K562 (cell line): ENCODE measurements at regions not wholly inside any gene's neighbourhood (a gene's known extent, or its start where the extent isn't known, plus 50 kb on each side); places are given as distances from the start of the nearest gene placed in this dataset.

ENCODE experiments used
- ATAC-seq: fragments of 200-7000 bp; cut with Tn5 transposase; 3 replicates; pipeline ENCODE4 v1.9.1; 2020; ENCODE audit warnings: moderate library complexity
- BruUV-seq: library from RNA; stranded (reverse); fragments of 400-500 nt; replicated peaks from 2 replicates; lab custom pipeline; 2021; lab: Mats Ljungman, UMichigan
- CTCF ChIA-PET: fragments of 300-600 bp; formaldehyde crosslinking; extraction: SDS; loops from one replicate; lab custom pipeline; 2021; ENCODE audit warnings: low intra/inter-chr PET ratio; lab: Yijun Ruan, JAX
- POLR2A ChIA-PET: fragments of 300-600, 350-650 bp; sonication (Branson Sonifier 250); formaldehyde crosslinking; extraction: SDS; loops from one replicate; lab custom pipeline; 2021; ENCODE audit warnings: antibody characterized with exemption, inconsistent platforms; lab: Yijun Ruan, JAX
- DNase-seq, 4 experiments: peaks; one replicate each; pipeline versions ENCODE4 v3.0.0 to v3.0.0-alpha.2; 2011 to 2018; ENCODE audit warnings: low spot score in 3 of 4, mixed read lengths in 3 of 4; ENCODE audit errors: extremely low read depth in 1 of 4
- FAIRE-seq: peaks from 2 replicates; lab custom pipeline; 2011; peaks lifted over from hg19 to GRCh38; lab: Jason Lieb, UNC
- H2AFZ ChIP-seq: 2 replicates; pipeline ENCODE4 v1.6.0; 2011; ENCODE audit warnings: low read depth, low read length, control low read depth, inconsistent platforms
- H3K27ac ChIP-seq: fragments of 200-600 bp; 3 replicates; pipeline ENCODE4 v1.8.0; 2011; ENCODE audit warnings: low read depth, mild to moderate bottlenecking, control low read depth, inconsistent platforms, low read length, moderate library complexity, mixed read lengths; ENCODE audit errors: extremely low read depth
- H3K27me3 ChIP-seq, 2 experiments: fragments of 300-600 bp in 1 of 2; 2 replicates in 1 of 2; 3 replicates in 1 of 2; pipeline versions ENCODE4 v1.6.0 to v1.8.0; 2011; ENCODE audit warnings: inconsistent platforms in 2 of 2, low read length in 2 of 2, mild to moderate bottlenecking in 1 of 2, mixed read lengths in 1 of 2, moderate library complexity in 1 of 2; ENCODE audit not compliant: control insufficient read depth in 2 of 2, insufficient read depth in 2 of 2
- H3K36me3 ChIP-seq: fragments of 300-600 bp; 3 replicates; pipeline ENCODE4 v1.8.0; 2011; ENCODE audit warnings: mild to moderate bottlenecking, low read length, inconsistent platforms; ENCODE audit not compliant: control insufficient read depth, insufficient read depth
- H3K4me1 ChIP-seq, 2 experiments: fragments of 200-600 bp in 1 of 2; replicated peaks in 1 of 2; 2 replicates in 1 of 2; 3 replicates in 1 of 2; pipeline versions ENCODE4 v1.5.1 to v1.8.0; 2011; ENCODE audit warnings: inconsistent platforms in 2 of 2, low read length in 2 of 2, mild to moderate bottlenecking in 1 of 2, mixed read lengths in 1 of 2, moderate library complexity in 1 of 2; ENCODE audit not compliant: control insufficient read depth in 2 of 2, insufficient read depth in 2 of 2
- H3K4me2 ChIP-seq: 2 replicates; pipeline ENCODE4 v1.6.1; 2011; ENCODE audit warnings: low read length, control low read depth, inconsistent platforms, mixed read lengths; ENCODE audit not compliant: insufficient read depth
- H3K4me3 ChIP-seq: fragments of 200-600 bp; sonication (generic), shearing (Covaris generic); 2 replicates; pipeline ENCODE4 v1.5.1; 2016; ENCODE audit warnings: control low read depth, inconsistent platforms
- H3K79me2 ChIP-seq: fragments of 200-600 bp; 3 replicates; pipeline ENCODE4 v1.8.0; 2011; ENCODE audit warnings: low read length, inconsistent platforms; ENCODE audit not compliant: control insufficient read depth, insufficient read depth
- H3K9ac ChIP-seq, 2 experiments: 2 replicates each; pipeline versions ENCODE4 v1.6.0 to v1.6.1; 2011; ENCODE audit warnings: low read depth in 2 of 2, low read length in 2 of 2, control low read depth in 1 of 2, inconsistent platforms in 1 of 2, mild to moderate bottlenecking in 1 of 2, mixed read lengths in 1 of 2; ENCODE audit not compliant: insufficient read depth in 1 of 2
- H3K9me1 ChIP-seq: one replicate; pipeline ENCODE4 v1.6.0; 2011; ENCODE audit warnings: inconsistent platforms, mild to moderate bottlenecking, low read length, moderate library complexity; ENCODE audit not compliant: control insufficient read depth, insufficient read depth
- H3K9me3 ChIP-seq: replicated peaks from 2 replicates; pipeline ENCODE4 v1.5.1; 2011; ENCODE audit warnings: low read depth, low read length, inconsistent platforms; ENCODE audit not compliant: control insufficient read depth, insufficient read depth
- H4K20me1 ChIP-seq: replicated peaks from 2 replicates; pipeline ENCODE4 v1.6.1; 2011; ENCODE audit warnings: low read length, inconsistent platforms, mixed read lengths; ENCODE audit not compliant: control insufficient read depth, insufficient read depth
- BCOR ChIP-seq: fragments of 450-650 bp; IDR thresholded peaks from 2 replicates; pipeline ENCODE4 v1.6.1; 2016
- DMBX1 ChIP-seq: fragments of 250-450 bp; sonication (Bioruptor Pico); IDR thresholded peaks from 2 replicates; pipeline ENCODE4 v1.8.0; 2022; ENCODE audit warnings: inconsistent platforms, mild to moderate bottlenecking, moderate library complexity, borderline replicate concordance
- HMG20B ChIP-seq: fragments of 250-450 bp; sonication (Bioruptor Pico); IDR thresholded peaks from 2 replicates; pipeline ENCODE4 v1.5.0; 2021; ENCODE audit warnings: mild to moderate bottlenecking
- HNRNPUL1 ChIP-seq: fragments of 200-400 bp; formaldehyde crosslinking; IDR thresholded peaks from 2 replicates; pipeline ENCODE4 v1.6.1; 2017; ENCODE audit warnings: low read length
- KAT2B ChIP-seq: IDR thresholded peaks from one replicate; pipeline ENCODE4 v1.6.1; 2012; ENCODE audit warnings: low read depth, mild to moderate bottlenecking, control low read depth, inconsistent platforms, low read length, moderate library complexity
- KLF16 ChIP-seq: IDR thresholded peaks from 2 replicates; pipeline ENCODE4 v1.6.1; 2016; ENCODE audit warnings: antibody characterized with exemption
- LARP7 ChIP-seq: fragments of 450-650 bp; IDR thresholded peaks from 2 replicates; pipeline ENCODE4 v1.6.1; 2016
- NCOA2 ChIP-seq, 2 experiments: fragments of 450-650 bp; IDR thresholded peaks; 2 replicates each; pipeline ENCODE4 v1.6.1; 2018; ENCODE audit warnings: mild to moderate bottlenecking in 2 of 2, moderate library complexity in 1 of 2; ENCODE audit not compliant: partially characterized antibody in 2 of 2
- NR4A1 ChIP-seq, 2 experiments: fragments of 250-450 bp in 1 of 2; fragments of 450-650 bp in 1 of 2; sonication (Bioruptor Pico) in 1 of 2; IDR thresholded peaks; 2 replicates each; pipeline versions ENCODE4 v1.4.0 to v1.6.1; 2016 to 2020; ENCODE audit warnings: mild to moderate bottlenecking in 2 of 2, missing compliant biosample characterization in 1 of 2, missing genetic modification characterization in 1 of 2, moderate library complexity in 1 of 2
- PHF20 ChIP-seq: fragments of 450-650 bp; IDR thresholded peaks from 2 replicates; pipeline ENCODE4 v1.6.1; 2018; ENCODE audit not compliant: partially characterized antibody
- XRCC5 ChIP-seq: fragments of 200-400 bp; formaldehyde crosslinking; IDR thresholded peaks from 2 replicates; pipeline ENCODE4 v1.6.1; 2017; ENCODE audit warnings: low read depth, mild to moderate bottlenecking, low read length
- YBX1 ChIP-seq: fragments of 450-650 bp; IDR thresholded peaks from 2 replicates; pipeline ENCODE4 v1.7.1; 2016; ENCODE audit warnings: mild to moderate bottlenecking
- ZFP30 ChIP-seq: fragments of 250-450 bp; sonication (Bioruptor Pico); IDR thresholded peaks from 2 replicates; pipeline ENCODE4 v1.8.0; 2022; ENCODE audit warnings: moderate library complexity, mild to moderate bottlenecking, inconsistent platforms, borderline replicate concordance
- ZFP36 ChIP-seq: fragments of 150-350 bp; IDR thresholded peaks from 2 replicates; pipeline ENCODE4 v1.6.1; 2018; ENCODE audit warnings: low read length, low read depth; ENCODE audit not compliant: partially characterized antibody
- ZNF316 ChIP-seq: fragments of 450-650 bp; IDR thresholded peaks from 2 replicates; pipeline ENCODE4 v1.6.1; 2016
- ZNF696 ChIP-seq: fragments of 250-450 bp; sonication (Bioruptor Pico); conservative IDR thresholded peaks from 2 replicates; pipeline ENCODE4 v1.4.0; 2020; ENCODE audit warnings: mild to moderate bottlenecking, moderate library complexity
- ZNF785 ChIP-seq: fragments of 250-450 bp; sonication (Bioruptor Pico); IDR thresholded peaks from 2 replicates; pipeline ENCODE4 v1.4.0; 2020; ENCODE audit warnings: mild to moderate bottlenecking
- WGBS: fragments of 100-300 bp; shearing (Covaris generic); methylation state at CpG from one replicate; pipeline ENCODE4 v1.1.6; 2016; ENCODE audit warnings: low coverage, mixed read lengths; ENCODE audit not compliant: insufficient coverage; ENCODE audit errors: missing lambda C conversion rate; 5-methylcytosine and 5-hydroxymethylcytosine counted together
- in situ Hi-C: fragments of 300-500 bp; cut with MboI; formaldehyde crosslinking; loops from 4 replicates; pipeline ENCODE4 v1.15.0; 2018; ENCODE audit warnings: inconsistent platforms, mixed read lengths
- intact Hi-C: fragments of 100-400 bp; cut with micrococcal nuclease; formaldehyde crosslinking; loops from 2 replicates; pipeline ENCODE4 v1.14.2; 2022
- TF ChIP-seq, protein P1 (sequence below): fragments of 250-450 bp; sonication (Bioruptor Pico); IDR thresholded peaks from 2 replicates; pipeline ENCODE4 v1.6.1; 2021; ENCODE audit warnings: mild to moderate bottlenecking
- TF ChIP-seq, protein P2 (sequence below): sonication (generic); formaldehyde crosslinking; IDR thresholded peaks from 2 replicates; pipeline ENCODE4 v1.8.0; 2022; ENCODE audit warnings: mild to moderate bottlenecking, missing genetic modification reagents, borderline replicate concordance
- TF ChIP-seq, protein P3 (sequence below): fragments of 250-450 bp; sonication (Bioruptor Pico); IDR thresholded peaks from 2 replicates; pipeline ENCODE4 v1.8.0; 2021; ENCODE audit warnings: borderline replicate concordance, mild to moderate bottlenecking, moderate library complexity; ENCODE audit not compliant: poor library complexity, severe bottlenecking

DNA sequence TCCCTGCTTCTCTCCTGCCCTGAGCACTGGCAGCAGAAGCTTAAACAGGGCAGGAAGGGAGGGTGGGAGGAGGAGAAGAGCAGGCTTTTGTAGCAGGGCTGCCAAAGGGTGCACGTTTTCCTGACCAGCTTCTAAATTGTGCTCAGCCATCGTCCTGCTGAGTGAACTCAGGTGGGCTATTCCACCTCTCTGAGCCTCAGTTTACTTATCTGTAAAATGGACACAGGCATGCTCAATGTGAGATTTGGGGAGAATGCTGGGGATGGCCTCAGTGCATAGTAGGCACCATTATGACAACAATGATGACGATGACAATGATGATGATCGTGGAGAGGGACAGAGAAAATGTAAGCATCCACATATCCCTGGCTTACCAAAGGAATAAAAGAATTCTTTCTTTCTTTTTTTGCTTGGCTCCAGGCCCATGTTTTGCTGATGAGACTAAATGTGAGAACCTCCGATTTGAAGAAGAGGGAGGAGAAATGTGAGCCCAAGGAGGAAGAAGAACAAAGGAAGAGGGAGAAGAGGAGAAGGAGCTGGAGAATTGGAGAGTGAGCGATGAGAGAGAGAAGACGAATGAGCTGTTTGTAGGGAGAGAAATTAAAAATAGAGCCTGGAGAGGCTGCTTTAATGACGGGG, 105.5 kb upstream of the MYL2 start (continued):
- TF ChIP-seq LARP7 (no peak), ZNF316 (peak; percentile 64), PHF20 (no peak), ZFP36 (no peak), BCOR (peak; percentile 13; the same call in 1 of the 2 replicates)
- TF ChIP-seq, protein P1, sequence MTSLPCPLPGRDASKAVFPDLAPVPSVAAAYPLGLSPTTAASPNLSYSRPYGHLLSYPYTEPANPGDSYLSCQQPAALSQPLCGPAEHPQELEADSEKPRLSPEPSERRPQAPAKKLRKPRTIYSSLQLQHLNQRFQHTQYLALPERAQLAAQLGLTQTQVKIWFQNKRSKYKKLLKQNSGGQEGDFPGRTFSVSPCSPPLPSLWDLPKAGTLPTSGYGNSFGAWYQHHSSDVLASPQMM (CRISPR knock-in tag): no peak
- TF ChIP-seq, protein P2, sequence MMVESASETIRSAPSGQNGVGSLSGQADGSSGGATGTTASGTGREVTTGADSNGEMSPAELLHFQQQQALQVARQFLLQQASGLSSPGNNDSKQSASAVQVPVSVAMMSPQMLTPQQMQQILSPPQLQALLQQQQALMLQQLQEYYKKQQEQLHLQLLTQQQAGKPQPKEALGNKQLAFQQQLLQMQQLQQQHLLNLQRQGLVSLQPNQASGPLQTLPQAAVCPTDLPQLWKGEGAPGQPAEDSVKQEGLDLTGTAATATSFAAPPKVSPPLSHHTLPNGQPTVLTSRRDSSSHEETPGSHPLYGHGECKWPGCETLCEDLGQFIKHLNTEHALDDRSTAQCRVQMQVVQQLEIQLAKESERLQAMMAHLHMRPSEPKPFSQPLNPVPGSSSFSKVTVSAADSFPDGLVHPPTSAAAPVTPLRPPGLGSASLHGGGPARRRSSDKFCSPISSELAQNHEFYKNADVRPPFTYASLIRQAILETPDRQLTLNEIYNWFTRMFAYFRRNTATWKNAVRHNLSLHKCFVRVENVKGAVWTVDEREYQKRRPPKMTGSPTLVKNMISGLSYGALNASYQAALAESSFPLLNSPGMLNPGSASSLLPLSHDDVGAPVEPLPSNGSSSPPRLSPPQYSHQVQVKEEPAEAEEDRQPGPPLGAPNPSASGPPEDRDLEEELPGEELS (CRISPR knock-in tag): no peak

DNA sequence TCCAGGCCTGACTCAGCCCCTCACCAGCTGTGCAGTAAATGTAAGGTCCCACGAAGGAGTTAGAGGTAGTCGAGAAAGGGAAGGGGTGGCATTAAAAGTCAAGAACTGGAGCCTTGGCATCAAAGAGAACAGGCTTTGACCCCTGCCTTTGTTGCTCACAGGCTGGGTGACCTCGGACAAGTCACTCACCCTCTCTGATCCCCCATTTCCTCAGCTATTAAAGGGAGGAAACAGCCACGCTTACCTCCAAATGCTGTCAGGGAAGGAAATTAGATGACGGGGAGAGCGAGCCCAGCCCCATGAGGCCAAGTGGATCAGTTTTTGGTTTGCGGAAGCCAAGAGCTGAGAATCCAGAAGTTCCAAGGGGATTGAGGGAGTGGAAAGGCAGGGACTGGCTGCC, 104.9 kb upstream of the MYL2 start:
- ChIA-PET POLR2A (interaction anchor here (0.6 to 1.0 kb wide), 5 partner anchors 11 to 834 kb away, joined by 3 to 7 read pairs (median 3); no protein-coding TSS in a partner anchor), CTCF (interaction anchor here (0.7 to 1.6 kb wide), 2 partner anchors 168 to 274 kb away, joined by 4 to 5 read pairs; no protein-coding TSS in a partner anchor)
- Histone ChIP-seq H3K9me1 (no peaks in the 10 kb centered on the region), H3K79me2 (no peaks in the 10 kb centered on the region), H3K4me1 (no peaks in the 10 kb centered on the region), H3K36me3 (no peaks in the 10 kb centered on the region), H3K9ac (no peak overlapping the region), H3K27ac (no peak overlapping the region), H4K20me1 (no peaks in the 10 kb centered on the region), H3K27me3 (peaks cover 0 to 21% of the 10 kb centered on the region in 2 experiments; a peak in 2 of 5 replicates), H3K4me3 (no peak overlapping the region), H3K9me3 (no peaks in the 10 kb centered on the region), H2AFZ (no peak overlapping the region), H3K4me2 (no peak overlapping the region)
- DNase-seq: no peak
- WGBS: 11% methylated on average over 7 of the region's 7 CpGs
- ATAC-seq: no peak
- in situ Hi-C loops (no loop called here), intact Hi-C loops (loop anchor here (10.0 kb wide), 1 partner anchor 160 kb away; no protein-coding TSS in a partner anchor)
- no peak for FAIRE-seq
- BruUV-seq: no TSS peak
- TF ChIP-seq ZNF696 (CRISPR knock-in tag): no peak
- TF ChIP-seq KLF16: no peak
- TF ChIP-seq HNRNPUL1: no peak
- no peak for TF ChIP-seq NCOA2 (IDR thresholded peaks at IDR 0.05; ENCODE audit: partially characterized antibody in 2 of 2)
- no peak for TF ChIP-seq ZFP30
- TF ChIP-seq HMG20B (CRISPR knock-in tag): no peak
- peak; percentile 53 for TF ChIP-seq ZFP36
- no peak for TF ChIP-seq YBX1
- TF ChIP-seq DMBX1 (CRISPR knock-in tag): no peak
- TF ChIP-seq, protein P3, sequence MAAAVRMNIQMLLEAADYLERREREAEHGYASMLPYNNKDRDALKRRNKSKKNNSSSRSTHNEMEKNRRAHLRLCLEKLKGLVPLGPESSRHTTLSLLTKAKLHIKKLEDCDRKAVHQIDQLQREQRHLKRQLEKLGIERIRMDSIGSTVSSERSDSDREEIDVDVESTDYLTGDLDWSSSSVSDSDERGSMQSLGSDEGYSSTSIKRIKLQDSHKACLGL: no peak
- TF ChIP-seq ZNF785 (CRISPR knock-in tag): no peak
- TF ChIP-seq KAT2B: no peak
- no peak for TF ChIP-seq NR4A1 (CRISPR knock-in tag; IDR thresholded peaks at IDR 0.05)
- no peak for TF ChIP-seq NR4A1 (tag; IDR thresholded peaks at IDR 0.05)
- no peak for TF ChIP-seq XRCC5
